Tibial artery (tissue), 4 donors: ENCODE measurements at regions not wholly inside any gene's neighbourhood (a gene's known extent, or its start where the extent isn't known, plus 50 kb on each side); places are given as distances from the start of the nearest gene placed in this dataset.
"Not testable (repeated sequence)": the region's sequence is repeated elsewhere in the genome, so short reads cannot be mapped to it uniquely, and the experiment has no call there.

Experiments used
- DNase-seq, 2 donors: peaks; one replicate each; pipeline ENCODE4 v3.0.0-alpha.2; 2019
- H3K27ac ChIP-seq, 2 donors: fragments of 200-600 bp; sonication (generic) in 1 of 2; 1 replicate in 1 of 2; 2 replicates in 1 of 2; pipeline ENCODE4 v1.5.1; 2018 to 2019; ENCODE audit warnings: mild to moderate bottlenecking in 1 of 2
- H3K27me3 ChIP-seq, 2 donors: fragments of 200-600 bp; sonication (generic) in 1 of 2; one replicate each; pipeline versions ENCODE4 v1.5.1 to v1.6.0; 2016 to 2019
- H3K36me3 ChIP-seq, 3 donors: fragments of 200-600 bp; sonication (generic) in 2 of 3; one replicate each; pipeline ENCODE4 v1.5.1; 2016 to 2019; ENCODE audit warnings: mild to moderate bottlenecking in 2 of 3
- H3K4me1 ChIP-seq, 4 donors: fragments of 200-600 bp; sonication (generic) in 2 of 4; 1 replicate in 3 of 4; 2 replicates in 1 of 4; pipeline ENCODE4 v1.5.1; 2016 to 2019
- H3K4me3 ChIP-seq, 2 donors: fragments of 200-600 bp; sonication (generic) in 1 of 2; 1 replicate in 1 of 2; 2 replicates in 1 of 2; pipeline ENCODE4 v1.5.1; 2018 to 2019; ENCODE audit warnings: mild to moderate bottlenecking in 2 of 2
- H3K9me3 ChIP-seq, 3 donors: fragments of 200-600 bp; sonication (generic) in 1 of 3; one replicate each; pipeline ENCODE4 v1.5.1; 2016 to 2019
- intact Hi-C: fragments of 100-400 bp; cut with DNase I; formaldehyde crosslinking; loops from one replicate; pipeline ENCODE4 v1.15.0; 2023; ENCODE audit warnings: low total_unique reads
- TF ChIP-seq, protein P1 (sequence below), 2 experiments: fragments of 200-600 bp in 1 of 2; fragments of 450-650 bp in 1 of 2; IDR thresholded peaks; one replicate each; pipeline ENCODE4 v1.5.1; 2017 to 2019; ENCODE audit warnings: antibody characterized with exemption in 2 of 2, mild to moderate bottlenecking in 1 of 2, moderate library complexity in 1 of 2

DNA sequence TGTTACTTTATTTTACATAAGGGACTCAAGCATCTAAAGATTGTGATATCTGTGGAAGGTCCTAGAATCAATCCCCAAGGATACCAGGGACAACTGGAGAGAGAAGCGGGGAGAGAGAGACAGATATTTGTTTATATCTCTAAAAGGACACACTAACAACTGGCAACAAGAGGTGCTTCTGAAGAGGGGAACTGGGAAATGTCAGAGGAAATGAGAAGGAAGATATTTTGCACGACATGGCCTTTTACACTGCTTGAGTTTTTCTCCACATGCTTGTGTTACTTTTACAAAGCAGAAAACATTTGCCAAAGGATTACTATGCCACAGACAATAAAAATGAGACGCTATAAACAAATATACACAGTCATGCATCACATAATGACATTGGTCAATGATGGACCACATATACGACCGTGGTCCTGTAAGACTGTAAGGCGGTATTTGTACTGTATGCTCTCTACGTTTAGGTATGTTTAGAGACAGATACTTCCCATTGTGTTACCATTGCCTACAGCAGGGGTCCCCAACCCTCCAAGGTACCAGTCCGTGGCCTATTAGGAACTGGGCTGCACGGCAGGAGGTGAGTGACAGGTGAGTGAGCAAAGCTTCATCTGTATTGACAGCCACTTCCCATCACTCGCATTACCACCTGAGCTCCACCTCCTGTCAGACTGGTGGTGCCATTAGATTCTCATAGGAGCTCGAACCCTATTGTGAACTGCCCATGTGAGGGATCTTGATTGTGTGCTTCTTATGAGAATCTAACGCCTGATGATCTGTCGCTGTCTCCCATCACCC, 64.6 kb upstream of the PTPN1 start:
- no peak overlapping the region for H3K4me3 ChIP-seq
- no peak for DNase-seq
- no peak overlapping the region for H3K27ac ChIP-seq
- no peaks in the 10 kb centered on the region for H3K36me3 ChIP-seq
- H3K4me1 ChIP-seq: peaks cover 0 to 31% (median 8%) of the 10 kb centered on the region in 4 donors
- intact Hi-C loops: no loop called here
- no peaks in the 10 kb centered on the region for H3K9me3 ChIP-seq
- no peaks in the 10 kb centered on the region for H3K27me3 ChIP-seq
- TF ChIP-seq, protein P1, sequence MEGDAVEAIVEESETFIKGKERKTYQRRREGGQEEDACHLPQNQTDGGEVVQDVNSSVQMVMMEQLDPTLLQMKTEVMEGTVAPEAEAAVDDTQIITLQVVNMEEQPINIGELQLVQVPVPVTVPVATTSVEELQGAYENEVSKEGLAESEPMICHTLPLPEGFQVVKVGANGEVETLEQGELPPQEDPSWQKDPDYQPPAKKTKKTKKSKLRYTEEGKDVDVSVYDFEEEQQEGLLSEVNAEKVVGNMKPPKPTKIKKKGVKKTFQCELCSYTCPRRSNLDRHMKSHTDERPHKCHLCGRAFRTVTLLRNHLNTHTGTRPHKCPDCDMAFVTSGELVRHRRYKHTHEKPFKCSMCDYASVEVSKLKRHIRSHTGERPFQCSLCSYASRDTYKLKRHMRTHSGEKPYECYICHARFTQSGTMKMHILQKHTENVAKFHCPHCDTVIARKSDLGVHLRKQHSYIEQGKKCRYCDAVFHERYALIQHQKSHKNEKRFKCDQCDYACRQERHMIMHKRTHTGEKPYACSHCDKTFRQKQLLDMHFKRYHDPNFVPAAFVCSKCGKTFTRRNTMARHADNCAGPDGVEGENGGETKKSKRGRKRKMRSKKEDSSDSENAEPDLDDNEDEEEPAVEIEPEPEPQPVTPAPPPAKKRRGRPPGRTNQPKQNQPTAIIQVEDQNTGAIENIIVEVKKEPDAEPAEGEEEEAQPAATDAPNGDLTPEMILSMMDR (IDR thresholded peaks at IDR 0.05): no peak

DNA sequence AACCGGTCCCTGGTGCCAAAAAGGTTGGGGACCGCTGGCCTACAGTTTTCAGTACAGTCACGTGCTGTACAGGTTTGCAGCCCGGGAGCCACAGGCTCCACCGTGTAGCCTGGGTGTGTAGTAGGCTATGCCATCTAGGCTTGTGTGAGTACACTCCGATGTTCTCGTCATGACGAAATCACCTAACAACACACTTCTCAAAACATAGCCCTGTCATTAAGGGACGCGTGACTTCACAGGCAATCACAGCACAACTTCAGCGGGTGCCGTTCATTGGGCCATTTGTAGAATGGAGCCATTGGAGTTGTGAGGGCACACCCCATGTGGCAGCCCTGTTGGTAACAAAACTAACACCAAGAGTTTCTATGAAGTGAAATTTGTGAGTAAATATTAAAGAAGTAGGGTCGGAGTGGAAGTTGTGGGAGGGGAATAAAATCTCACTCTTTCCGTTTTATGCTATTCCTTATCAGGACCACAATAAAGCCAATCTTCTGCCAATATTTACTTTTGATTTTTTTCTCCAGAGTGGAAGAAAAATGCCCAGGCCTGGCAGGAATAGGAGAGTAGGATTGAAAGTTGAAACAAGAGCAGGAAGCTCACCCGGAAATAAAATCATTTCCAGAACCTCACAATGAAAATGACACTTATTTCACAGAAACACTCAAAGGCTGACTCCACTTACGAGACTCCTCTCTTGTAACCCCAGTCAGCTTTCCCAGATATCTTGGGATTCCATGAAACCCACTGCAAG, 63.7 kb upstream of the PTPN1 start:
- Histone ChIP-seq H3K27ac (no peak overlapping the region), H3K27me3 (no peaks in the 10 kb centered on the region), H3K4me3 (no peak overlapping the region), H3K36me3 (no peaks in the 10 kb centered on the region), H3K9me3 (no peaks in the 10 kb centered on the region), H3K4me1 (peaks cover 0 to 40% (median 16%) of the 10 kb centered on the region in 4 donors)
- intact Hi-C loops: no loop called here
- DNase-seq: no peak
- TF ChIP-seq, protein P1 (IDR thresholded peaks at IDR 0.05): no peak

DNA sequence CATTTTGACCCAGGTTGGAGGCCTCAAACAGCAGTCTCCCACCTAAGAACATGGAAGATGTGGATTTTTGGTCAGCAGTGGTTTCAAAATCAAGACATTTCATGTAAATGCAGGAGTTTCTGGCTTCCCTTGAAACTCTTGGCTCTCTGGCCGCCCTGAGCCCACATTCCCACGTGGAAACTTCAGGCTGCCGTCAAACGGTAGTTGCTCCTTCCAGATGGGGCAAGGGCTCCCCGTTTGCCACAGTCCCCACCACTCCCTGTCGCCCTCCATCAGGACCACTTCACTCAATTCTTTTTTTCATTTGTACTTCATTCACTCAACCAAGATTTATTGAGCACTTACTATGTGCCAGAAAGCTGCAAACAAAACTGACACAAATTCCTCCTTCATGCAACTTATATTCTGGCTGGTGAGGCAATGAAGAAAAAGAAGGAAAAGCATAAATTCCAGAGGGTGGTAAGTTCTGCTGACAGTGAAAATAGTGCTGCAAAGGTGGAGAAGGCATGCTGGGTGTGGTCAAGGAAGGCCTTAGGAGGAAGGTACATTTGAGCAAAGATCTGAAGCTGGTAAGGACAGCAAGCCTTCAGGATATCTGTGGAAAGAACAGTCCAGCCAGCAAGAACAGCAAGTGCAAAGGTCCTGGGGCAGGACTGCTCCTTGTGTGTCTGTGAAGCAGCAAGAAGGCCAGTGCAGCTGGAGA, 62.9 kb upstream of the PTPN1 start:
- Histone ChIP-seq H3K4me3 (no peak overlapping the region), H3K36me3 (no peaks in the 10 kb centered on the region), H3K27me3 (no peaks in the 10 kb centered on the region), H3K27ac (no peak overlapping the region), H3K9me3 (no peaks in the 10 kb centered on the region), H3K4me1 (peaks cover 0 to 42% (median 18%) of the 10 kb centered on the region in 4 donors)
- no peak for DNase-seq
- intact Hi-C loops: no loop called here
- TF ChIP-seq, protein P1 (IDR thresholded peaks at IDR 0.05): no peak

DNA sequence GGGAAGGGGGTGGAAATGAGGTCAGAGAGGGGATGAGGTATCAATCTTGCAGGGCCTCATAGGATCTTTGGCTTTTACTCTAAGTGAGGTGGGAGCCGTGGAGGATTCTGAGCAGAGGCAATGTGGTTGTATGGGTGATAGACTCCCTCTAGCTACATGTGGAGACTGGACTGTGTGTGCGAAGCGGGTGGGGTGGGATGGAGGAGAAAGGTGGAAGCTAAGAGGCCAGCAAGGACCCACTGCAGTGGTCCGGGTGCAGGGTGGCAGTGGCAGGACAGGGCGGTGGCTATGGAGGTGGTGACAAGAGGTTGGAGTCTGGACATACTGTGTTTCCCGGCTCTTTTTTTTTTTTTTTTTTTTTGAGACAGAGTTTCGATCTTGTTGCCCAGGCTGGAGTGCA, 62.4 kb upstream of the PTPN1 start:
- DNase-seq: no peak
- intact Hi-C loops: no loop called here
- Histone ChIP-seq H3K27me3 (no peaks in the 10 kb centered on the region), H3K4me3 (no peak overlapping the region), H3K27ac (no peak overlapping the region), H3K4me1 (peaks cover 0 to 37% (median 18%) of the 10 kb centered on the region in 4 donors), H3K9me3 (no peaks in the 10 kb centered on the region), H3K36me3 (no peaks in the 10 kb centered on the region)
- TF ChIP-seq, protein P1 (IDR thresholded peaks at IDR 0.05): no peak

DNA sequence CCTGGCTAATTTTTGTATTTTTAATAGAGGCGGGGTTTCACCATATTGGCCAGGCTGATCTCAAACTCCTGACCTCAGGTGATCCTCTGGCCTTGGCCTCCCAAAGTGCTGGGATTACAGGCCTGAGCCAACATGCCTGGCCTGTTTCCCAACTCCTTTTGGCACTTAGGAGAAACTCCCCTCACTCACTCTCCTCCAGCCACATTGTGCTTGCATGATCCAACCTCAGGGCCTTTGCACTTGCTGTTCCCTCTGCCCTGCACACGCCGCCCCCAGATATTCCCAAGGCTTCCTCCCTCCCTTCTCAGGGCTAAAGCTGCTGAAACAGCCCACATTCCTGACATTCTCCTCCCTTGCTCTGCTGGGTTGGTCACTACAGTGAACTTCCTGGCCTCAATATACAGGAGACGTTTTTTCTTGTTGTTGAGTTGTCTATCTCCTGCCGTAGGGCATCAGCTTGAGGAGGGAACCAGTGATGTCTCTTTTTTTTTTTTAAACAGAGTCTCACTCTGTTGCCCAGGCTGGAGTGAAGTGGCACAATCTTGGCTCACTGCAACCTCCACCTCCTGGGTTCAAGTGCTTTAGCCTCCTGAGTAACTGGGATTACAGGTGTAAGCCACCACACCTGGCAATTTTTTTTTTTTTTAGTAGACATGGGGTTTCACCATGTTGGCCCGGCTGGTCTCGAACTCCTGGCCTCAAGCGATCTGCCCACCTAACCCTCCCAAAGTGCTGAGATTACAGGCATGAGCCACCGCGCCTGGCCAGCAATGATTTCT, 61.4 kb upstream of the PTPN1 start:
- not testable (repeated sequence) for DNase-seq

More for the DNA sequence above, 61.4 kb upstream of the PTPN1 start:
- H3K4me1 ChIP-seq: peaks cover 0 to 34% (median 18%) of the 10 kb centered on the region in 4 donors
- H3K36me3 ChIP-seq, H3K4me3 ChIP-seq, intact Hi-C loops, H3K9me3 ChIP-seq, H3K27me3 ChIP-seq, H3K27ac ChIP-seq: not testable (repeated sequence)
